ENCODE measurements at regions not wholly inside any gene's neighbourhood (a gene's known extent, or its start where the extent isn't known, plus 50 kb on each side); places are given as distances from the start of the nearest gene placed in this dataset.

DNA sequence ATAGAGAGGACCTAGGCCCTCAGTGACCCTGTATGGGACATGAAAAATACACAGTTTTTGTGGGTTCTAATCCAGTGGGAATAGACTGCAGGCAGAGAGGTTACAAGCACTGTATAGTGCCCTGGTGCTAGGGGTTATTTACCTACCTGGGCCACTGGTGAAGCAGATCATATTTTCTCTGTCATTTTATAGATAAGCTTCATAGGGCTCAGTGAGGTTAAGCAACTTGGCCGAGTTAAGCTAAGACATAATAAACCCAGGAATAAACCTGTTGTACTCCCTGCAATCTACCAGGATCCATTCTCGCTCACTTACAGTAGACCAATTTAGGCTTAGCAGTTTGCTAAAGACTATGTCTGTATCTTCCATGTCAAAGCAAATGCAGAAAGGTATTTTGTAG is 340.6 kb upstream of the KHDRBS2 start:
- Histone ChIP-seq H2AFZ (no peak overlapping the region), H3K4me1 (ENCODE audit: insufficient read depth) (peaks cover 7% of the 10 kb centered on the region), H4K20me1 (replicated peaks; ENCODE audit: insufficient read depth) (no peaks in the 10 kb centered on the region), H3K4me2 (no peak overlapping the region), H3K4me3 (no peak overlapping the region), H3K36me3 (ENCODE audit: insufficient read depth) (no peaks in the 10 kb centered on the region), H3F3A (replicated peaks; ENCODE audit: low read depth) (no peaks in the 10 kb centered on the region), H3K27ac (ENCODE audit: low read depth) (no peak overlapping the region), H3K9me2 (ENCODE audit: insufficient read depth) (no peaks in the 10 kb centered on the region), H3K27me3 (ENCODE audit: insufficient read depth) (no peaks in the 10 kb centered on the region), H3K79me2 (replicated peaks; ENCODE audit: insufficient read depth) (no peaks in the 10 kb centered on the region)
- TF ChIP-seq CREB1 (CRISPR knock-in tag; IDR thresholded peaks at IDR 0.05; ENCODE audit: low read depth), result no peak
- TF ChIP-seq ZNF462 (CRISPR knock-in tag; IDR thresholded peaks at IDR 0.05), result no peak
- no peak for TF ChIP-seq EZH2phosphoT487 (IDR thresholded peaks at IDR 0.05; ENCODE audit: unreplicated experiment)
- TF ChIP-seq POLR2AphosphoS5 (IDR thresholded peaks at IDR 0.05; ENCODE audit: low read depth), result no peak
- TF ChIP-seq ZNF114 (CRISPR knock-in tag; IDR thresholded peaks at IDR 0.05), result no peak
- no peak for TF ChIP-seq REST (IDR thresholded peaks at IDR 0.05; ENCODE audit: unreplicated experiment)
- TF ChIP-seq, protein P1, sequence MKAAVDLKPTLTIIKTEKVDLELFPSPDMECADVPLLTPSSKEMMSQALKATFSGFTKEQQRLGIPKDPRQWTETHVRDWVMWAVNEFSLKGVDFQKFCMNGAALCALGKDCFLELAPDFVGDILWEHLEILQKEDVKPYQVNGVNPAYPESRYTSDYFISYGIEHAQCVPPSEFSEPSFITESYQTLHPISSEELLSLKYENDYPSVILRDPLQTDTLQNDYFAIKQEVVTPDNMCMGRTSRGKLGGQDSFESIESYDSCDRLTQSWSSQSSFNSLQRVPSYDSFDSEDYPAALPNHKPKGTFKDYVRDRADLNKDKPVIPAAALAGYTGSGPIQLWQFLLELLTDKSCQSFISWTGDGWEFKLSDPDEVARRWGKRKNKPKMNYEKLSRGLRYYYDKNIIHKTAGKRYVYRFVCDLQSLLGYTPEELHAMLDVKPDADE (IDR thresholded peaks at IDR 0.05), result no peak
- TF ChIP-seq STAT1 (IDR thresholded peaks at IDR 0.05; ENCODE audit: unreplicated experiment), result no peak
- Mint-ChIP-seq H3K36me3 (ENCODE audit: low read depth) (no peaks in the 10 kb centered on the region), H3K9me3 (no peaks in the 10 kb centered on the region; the same call in 2 of the 3 replicates), H3K27ac (no peak overlapping the region), H3K27me3 (ENCODE audit: insufficient read depth, low read depth, poor library complexity) (no peaks in the 10 kb centered on the region), H3K4me1 (peaks cover 9% of the 10 kb centered on the region; the same call in 2 of the 3 replicates), H3K4me3 (no peak overlapping the region)
- no peak for ATAC-seq
- no peak for DNase-seq (ENCODE audit: low spot score)

Measured in GM23338 (cell line).